Mesenchymal stem cell (in vitro differentiated cells and primary cell): ENCODE measurements at regions not wholly inside any gene's neighbourhood (a gene's known extent, or its start where the extent isn't known, plus 50 kb on each side); places are given as distances from the start of the nearest gene placed in this dataset.

Experiments used
- DNase-seq: peaks from one replicate; pipeline ENCODE4 v3.0.0-alpha.2; 2013
- H2AFZ ChIP-seq: one replicate; pipeline ENCODE4 v1.6.1; 2013; ENCODE audit warnings: low read depth, mild to moderate bottlenecking, control low read depth, inconsistent platforms, low read length, moderate library complexity
- H2AK5ac ChIP-seq: 2 replicates; pipeline ENCODE4 v1.6.1; 2013; ENCODE audit warnings: low read length, moderate library complexity, mild to moderate bottlenecking, inconsistent platforms; ENCODE audit not compliant: severe bottlenecking
- H2BK120ac ChIP-seq: one replicate; pipeline ENCODE4 v1.6.1; 2013; ENCODE audit warnings: low read depth, mild to moderate bottlenecking, inconsistent platforms, low read length, moderate library complexity
- H2BK12ac ChIP-seq, 2 experiments: one replicate each; pipeline ENCODE4 v1.6.1; 2013; ENCODE audit warnings: inconsistent platforms in 2 of 2, low read length in 2 of 2, mild to moderate bottlenecking in 2 of 2, moderate library complexity in 2 of 2, control low read depth in 1 of 2
- H2BK15ac ChIP-seq: one replicate; pipeline ENCODE4 v1.6.1; 2013; ENCODE audit warnings: mild to moderate bottlenecking, low read depth, inconsistent platforms; ENCODE audit not compliant: poor library complexity, severe bottlenecking
- H2BK5ac ChIP-seq: 2 replicates; pipeline ENCODE4 v1.6.1; 2013; ENCODE audit warnings: low read depth, mild to moderate bottlenecking, low read length, control low read depth, inconsistent platforms; ENCODE audit not compliant: poor library complexity, severe bottlenecking
- H3K14ac ChIP-seq, 2 experiments: one replicate each; pipeline ENCODE4 v1.6.1; 2013; ENCODE audit warnings: inconsistent platforms in 2 of 2, low read length in 2 of 2, control low read depth in 1 of 2, mild to moderate bottlenecking in 1 of 2, moderate library complexity in 1 of 2
- H3K18ac ChIP-seq, 2 experiments: one replicate each; pipeline ENCODE4 v1.6.1; 2013; ENCODE audit warnings: inconsistent platforms in 2 of 2, low read length in 2 of 2, control low read depth in 1 of 2, low read depth in 1 of 2, mild to moderate bottlenecking in 1 of 2
- H3K23ac ChIP-seq, 2 experiments: one replicate each; pipeline ENCODE4 v1.6.1; 2013; ENCODE audit warnings: inconsistent platforms in 2 of 2, low read length in 2 of 2, mild to moderate bottlenecking in 2 of 2, moderate library complexity in 2 of 2, control low read depth in 1 of 2
- H3K27ac ChIP-seq: 2 replicates; pipeline ENCODE4 v1.5.1; 2013; ENCODE audit warnings: mild to moderate bottlenecking, moderate library complexity, low read length, control low read depth, inconsistent platforms; ENCODE audit not compliant: poor library complexity, severe bottlenecking
- H3K27me3 ChIP-seq, 2 experiments: 2 replicates each; pipeline versions ENCODE4 v1.6.1 to v1.7.0; 2013; ENCODE audit warnings: low read length in 2 of 2, mild to moderate bottlenecking in 2 of 2, moderate library complexity in 2 of 2, control low read depth in 1 of 2, inconsistent platforms in 1 of 2; ENCODE audit not compliant: control insufficient read depth in 1 of 2, insufficient read depth in 1 of 2
- H3K36me3 ChIP-seq, 2 experiments: 2 replicates each; pipeline versions ENCODE4 v1.6.1 to v1.7.0; 2013; ENCODE audit warnings: low read length in 2 of 2, control low read depth in 1 of 2, inconsistent platforms in 1 of 2, low read depth in 1 of 2, mild to moderate bottlenecking in 1 of 2; ENCODE audit not compliant: insufficient read depth in 2 of 2, control insufficient read depth in 1 of 2
- H3K4ac ChIP-seq, 2 experiments: one replicate each; pipeline ENCODE4 v1.6.1; 2013; ENCODE audit warnings: inconsistent platforms in 2 of 2, low read length in 2 of 2, mild to moderate bottlenecking in 2 of 2, moderate library complexity in 2 of 2, control low read depth in 1 of 2, low read depth in 1 of 2
- H3K4me1 ChIP-seq: 2 replicates; pipeline ENCODE4 v1.6.1; 2013; ENCODE audit warnings: low read depth, low read length, control low read depth; ENCODE audit not compliant: control insufficient read depth, insufficient read depth
- H3K4me2 ChIP-seq: 2 replicates; pipeline ENCODE4 v1.6.1; 2013; ENCODE audit warnings: low read length, mild to moderate bottlenecking, inconsistent platforms; ENCODE audit not compliant: poor library complexity, severe bottlenecking
- H3K4me3 ChIP-seq, 2 experiments: 2 replicates each; pipeline versions ENCODE4 v1.5.1 to v1.7.0; 2013; ENCODE audit warnings: low read length in 2 of 2, mild to moderate bottlenecking in 2 of 2, control low read depth in 1 of 2, low read depth in 1 of 2; ENCODE audit not compliant: insufficient read depth in 1 of 2
- H3K79me1 ChIP-seq: replicated peaks from 2 replicates; pipeline ENCODE4 v1.6.1; 2013; ENCODE audit warnings: mild to moderate bottlenecking, control low read depth, low read length, inconsistent platforms; ENCODE audit not compliant: poor library complexity, severe bottlenecking
- H3K9ac ChIP-seq: 2 replicates; pipeline ENCODE4 v1.7.0; 2013; ENCODE audit warnings: mild to moderate bottlenecking, low read length, moderate library complexity
- H3K9me3 ChIP-seq: 2 replicates; pipeline ENCODE4 v1.7.0; 2013; ENCODE audit warnings: mild to moderate bottlenecking, low read length; ENCODE audit not compliant: control insufficient read depth
- H4K8ac ChIP-seq: one replicate; pipeline ENCODE4 v1.6.1; 2013; ENCODE audit warnings: inconsistent platforms, mild to moderate bottlenecking, low read length, moderate library complexity
- H4K91ac ChIP-seq: one replicate; pipeline ENCODE4 v1.6.1; 2013; ENCODE audit warnings: mild to moderate bottlenecking, low read length, inconsistent platforms
- WGBS: methylation state at CpG from one replicate; pipeline ENCODE4 v1.1.7; 2013; ENCODE audit warnings: mixed read lengths; 5-methylcytosine and 5-hydroxymethylcytosine counted together

- no peak overlapping the region for H3K4ac ChIP-seq
- H4K8ac ChIP-seq = no peak overlapping the region
- H4K91ac ChIP-seq = no peak overlapping the region
- H3K14ac ChIP-seq = no peak overlapping the region
- no peak overlapping the region for H3K4me2 ChIP-seq
- no peaks in the 10 kb centered on the region for H3K36me3 ChIP-seq
- no CpG with 5 or more reads among the region's 2 CpGs for WGBS
- no peak overlapping the region for H3K23ac ChIP-seq
- H3K4me3 ChIP-seq = no peak overlapping the region
- H3K4me1 ChIP-seq = no peaks in the 10 kb centered on the region
- no peaks in the 10 kb centered on the region for H3K79me1 ChIP-seq
- H2BK5ac ChIP-seq = no peak overlapping the region
- no peak overlapping the region for H2AK5ac ChIP-seq
- no peak overlapping the region for H3K27ac ChIP-seq
- H2BK120ac ChIP-seq = no peak overlapping the region
- H3K27me3 ChIP-seq = no peaks in the 10 kb centered on the region
- H2BK12ac ChIP-seq = no peak overlapping the region
- DNase-seq = no peak
- no peak overlapping the region for H2AFZ ChIP-seq
- peaks cover 9% of the 10 kb centered on the region for H3K9me3 ChIP-seq
- no peak overlapping the region for H3K9ac ChIP-seq
- H2BK15ac ChIP-seq = no peak overlapping the region
- H3K18ac ChIP-seq = no peak overlapping the region
These were observed 154.8 kb downstream of the TPH2 start for GRCh38 chr12:72093424-72093823.

DNA sequence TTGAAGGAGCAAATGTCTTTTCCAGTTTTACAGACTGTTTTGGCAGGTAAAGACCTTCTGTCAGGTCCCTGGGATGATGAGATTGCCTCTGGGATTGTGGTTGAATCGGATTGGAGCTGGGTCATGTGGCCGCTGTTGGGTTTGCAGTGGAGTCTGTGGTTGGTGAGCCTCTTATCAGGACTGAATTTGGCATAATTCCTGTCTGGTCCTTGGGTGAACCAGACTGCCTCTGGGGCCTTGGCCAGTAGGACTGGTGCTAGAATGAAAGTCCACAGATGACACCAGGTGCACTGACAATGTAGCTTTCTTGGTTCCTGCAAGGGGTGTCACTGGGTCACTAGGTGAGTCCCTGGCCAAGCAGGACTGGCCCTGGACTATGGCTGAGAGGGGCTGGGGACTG lies 155.3 kb downstream of the TPH2 start:
- Histone ChIP-seq H3K27ac (no peak overlapping the region), H3K4me3 (no peak overlapping the region), H3K9me3 (peaks cover 9% of the 10 kb centered on the region), H2BK15ac (no peak overlapping the region), H2AK5ac (no peak overlapping the region), H3K4me1 (no peaks in the 10 kb centered on the region), H3K9ac (no peak overlapping the region), H3K4ac (no peak overlapping the region), H2AFZ (no peak overlapping the region), H2BK12ac (no peak overlapping the region), H3K79me1 (no peaks in the 10 kb centered on the region), H3K36me3 (no peaks in the 10 kb centered on the region), H4K8ac (no peak overlapping the region), H4K91ac (no peak overlapping the region), H3K18ac (no peak overlapping the region), H3K14ac (no peak overlapping the region), H2BK120ac (no peak overlapping the region), H3K23ac (no peak overlapping the region), H2BK5ac (no peak overlapping the region), H3K27me3 (no peaks in the 10 kb centered on the region), H3K4me2 (no peak overlapping the region)
- WGBS = 82% methylated on average over 2 of the region's 2 CpGs
- DNase-seq = no peak

- Histone ChIP-seq H3K18ac (no peak overlapping the region), H3K79me1 (no peaks in the 10 kb centered on the region), H2BK15ac (no peak overlapping the region), H3K9ac (no peak overlapping the region), H3K9me3 (peaks cover 9% of the 10 kb centered on the region), H3K27ac (no peak overlapping the region), H4K8ac (no peak overlapping the region), H2AK5ac (no peak overlapping the region), H3K4me2 (no peak overlapping the region), H2AFZ (no peak overlapping the region), H3K23ac (no peak overlapping the region), H2BK5ac (no peak overlapping the region), H2BK12ac (no peak overlapping the region), H3K4me3 (no peak overlapping the region), H3K4ac (no peak overlapping the region), H3K4me1 (no peaks in the 10 kb centered on the region), H4K91ac (no peak overlapping the region), H3K36me3 (no peaks in the 10 kb centered on the region), H2BK120ac (no peak overlapping the region), H3K27me3 (no peaks in the 10 kb centered on the region), H3K14ac (no peak overlapping the region)
- 50% methylated on average over 1 of the region's 2 CpGs for WGBS
- DNase-seq = no peak
These were observed 155.8 kb downstream of the TPH2 start for GRCh38 chr12:72094490-72094889.

DNA sequence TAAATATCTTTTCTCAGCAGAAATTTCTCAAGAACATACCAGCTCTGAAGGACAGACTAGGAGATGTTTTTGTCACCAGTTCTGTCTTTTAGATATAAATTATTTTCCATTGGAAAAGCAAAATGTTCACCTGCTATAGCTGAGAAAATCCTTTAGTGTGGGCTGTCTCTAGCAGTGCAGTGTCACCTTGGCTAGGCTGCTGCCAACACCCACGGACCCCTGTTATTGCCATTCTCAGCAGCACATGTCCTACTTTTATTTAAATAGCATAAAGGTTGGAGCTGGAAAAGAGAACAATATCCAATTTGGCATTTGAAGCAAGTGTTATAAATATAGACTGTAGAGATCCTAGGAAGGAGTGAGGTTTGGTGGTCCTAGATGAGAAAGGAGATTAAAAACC lies 156.4 kb downstream of the TPH2 start:
- Histone ChIP-seq H3K4ac (no peak overlapping the region), H2AFZ (no peak overlapping the region), H3K4me3 (no peak overlapping the region), H3K23ac (no peak overlapping the region), H4K91ac (no peak overlapping the region), H3K27me3 (no peaks in the 10 kb centered on the region), H2BK5ac (no peak overlapping the region), H2BK15ac (no peak overlapping the region), H3K14ac (no peak overlapping the region), H3K18ac (no peak overlapping the region), H3K79me1 (no peaks in the 10 kb centered on the region), H3K4me1 (no peaks in the 10 kb centered on the region), H4K8ac (no peak overlapping the region), H3K36me3 (no peaks in the 10 kb centered on the region), H2AK5ac (no peak overlapping the region), H2BK12ac (no peak overlapping the region), H3K9ac (no peak overlapping the region), H3K9me3 (peaks cover 9% of the 10 kb centered on the region), H3K4me2 (no peak overlapping the region), H2BK120ac (no peak overlapping the region), H3K27ac (no peak overlapping the region)
- DNase-seq = no peak
- WGBS = no CpG with 5 or more reads among the region's 1 CpG
